ENCODE measurements at regions not wholly inside any gene's neighbourhood (a gene's known extent, or its start where the extent isn't known, plus 50 kb on each side); places are given as distances from the start of the nearest gene placed in this dataset.

- no peak for TF ChIP-seq CTCF (IDR thresholded peaks at IDR 0.05)
- no peak for TF ChIP-seq POLR2A (IDR thresholded peaks at IDR 0.05)
- Histone ChIP-seq H3K4me3 (no peak overlapping the region), H3K4me1 (no peaks in the 10 kb centered on the region), H3K27ac (no peak overlapping the region), H3K36me3 (replicated peaks in 1 of 2; ENCODE audit: insufficient read depth in 1 of 2, low read depth in 2 of 2) (no peaks in the 10 kb centered on the region), H3K27me3 (no peaks in the 10 kb centered on the region), H3K9me3 (no peaks in the 10 kb centered on the region)
- DNase-seq (no peak), ATAC-seq (no peak)
- 73 to 75% methylated on average over 2 of the region's 2 CpGs for WGBS, 2 donors
- intact Hi-C loops (cut with DNase I): no loop called here
These were observed 404.9 kb upstream of the MMS22L start for GRCh38 chr6:97687916-97688315.

DNA sequence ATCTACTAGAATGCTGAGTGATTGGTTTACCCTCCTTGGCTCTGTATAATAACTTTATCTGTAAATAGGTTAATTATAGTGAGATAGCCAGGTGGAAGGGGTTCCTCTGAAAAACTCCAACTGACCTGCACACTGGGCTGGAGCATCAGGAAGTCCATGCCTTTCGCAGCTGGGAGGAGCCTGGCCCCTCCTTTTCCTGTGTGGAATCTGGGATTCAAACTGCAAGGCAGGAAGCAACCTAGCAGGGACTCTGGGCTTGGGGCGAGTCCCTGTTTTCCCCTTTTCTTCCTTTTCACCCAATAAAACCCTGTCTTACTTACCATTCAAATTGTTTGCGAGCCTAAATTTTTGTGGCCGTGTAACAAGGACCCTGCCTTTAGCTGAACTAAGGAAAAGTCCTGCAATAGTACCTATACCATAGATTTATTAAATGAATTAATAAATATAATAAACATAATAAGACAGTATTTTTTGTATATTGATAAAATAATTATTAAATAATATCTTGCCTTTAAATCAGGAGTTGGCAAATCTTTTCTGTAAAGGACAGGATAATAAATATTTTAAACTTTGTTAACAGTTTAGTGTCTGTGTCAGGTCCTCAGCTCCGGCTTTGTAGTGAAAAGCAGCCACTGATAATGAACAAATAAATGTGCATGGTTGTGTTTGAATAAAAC lies 406.2 kb upstream of the MMS22L start:
- ATAC-seq (no peak), DNase-seq (no peak)
- Histone ChIP-seq H3K4me1 (no peaks in the 10 kb centered on the region), H3K27me3 (no peaks in the 10 kb centered on the region), H3K4me3 (no peak overlapping the region), H3K36me3 (replicated peaks in 1 of 2; ENCODE audit: insufficient read depth in 1 of 2, low read depth in 2 of 2) (no peaks in the 10 kb centered on the region), H3K9me3 (no peaks in the 10 kb centered on the region), H3K27ac (no peak overlapping the region)
- WGBS, 2 donors: 53 to 82% methylated on average over 5 of the region's 5 CpGs
- no peak for TF ChIP-seq CTCF (IDR thresholded peaks at IDR 0.05)
- no peak for TF ChIP-seq POLR2A (IDR thresholded peaks at IDR 0.05)
- intact Hi-C loops (cut with DNase I): no loop called here

DNA sequence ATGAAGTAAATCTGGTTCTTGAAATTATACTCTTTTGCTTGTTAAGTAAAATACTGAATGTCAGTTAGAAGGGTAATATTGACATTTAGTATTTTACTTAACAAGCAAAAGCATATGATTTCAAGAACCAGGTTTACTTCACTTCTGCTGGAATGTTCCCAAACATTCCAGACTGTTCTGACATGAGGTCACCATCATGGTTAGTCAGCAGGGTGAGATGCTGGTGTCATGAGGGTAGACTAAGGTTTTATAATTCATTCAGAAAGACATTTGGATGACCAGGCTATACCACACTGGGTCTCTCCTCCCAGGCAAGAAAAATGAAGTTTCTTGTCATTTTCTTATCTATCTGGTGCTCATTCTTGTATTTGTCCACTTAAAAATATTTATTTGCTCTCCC lies 414.4 kb upstream of the MMS22L start:
- H3K27ac ChIP-seq: no peak overlapping the region
- H3K9me3 ChIP-seq: no peaks in the 10 kb centered on the region
- ATAC-seq (no peak), DNase-seq (no peak)
- intact Hi-C loops (cut with DNase I): no loop called here
- no peaks in the 10 kb centered on the region for H3K4me1 ChIP-seq
- TF ChIP-seq POLR2A (IDR thresholded peaks at IDR 0.05): no peak
- no peak for TF ChIP-seq CTCF (IDR thresholded peaks at IDR 0.05)
- no peaks in the 10 kb centered on the region for H3K36me3 ChIP-seq (replicated peaks in 1 of 2; ENCODE audit: insufficient read depth in 1 of 2, low read depth in 2 of 2)
- H3K27me3 ChIP-seq: no peaks in the 10 kb centered on the region
- H3K4me3 ChIP-seq: no peak overlapping the region

GRCh38 chr6:97701801-97702200 lies 418.8 kb upstream of the MMS22L start:
- intact Hi-C loops (cut with DNase I): no loop called here
- H3K27ac ChIP-seq: no peak overlapping the region
- no peaks in the 10 kb centered on the region for H3K36me3 ChIP-seq (replicated peaks in 1 of 2; ENCODE audit: insufficient read depth in 1 of 2, low read depth in 2 of 2)
- no peak for TF ChIP-seq CTCF (IDR thresholded peaks at IDR 0.05)
- no peak for TF ChIP-seq POLR2A (IDR thresholded peaks at IDR 0.05)
- no peaks in the 10 kb centered on the region for H3K27me3 ChIP-seq
- ATAC-seq (no peak), DNase-seq (no peak)
- no peak overlapping the region for H3K4me3 ChIP-seq
- no peaks in the 10 kb centered on the region for H3K4me1 ChIP-seq
- H3K9me3 ChIP-seq: no peaks in the 10 kb centered on the region
- WGBS, 2 donors: 96 to 99% methylated on average over 2 of the region's 2 CpGs

DNA sequence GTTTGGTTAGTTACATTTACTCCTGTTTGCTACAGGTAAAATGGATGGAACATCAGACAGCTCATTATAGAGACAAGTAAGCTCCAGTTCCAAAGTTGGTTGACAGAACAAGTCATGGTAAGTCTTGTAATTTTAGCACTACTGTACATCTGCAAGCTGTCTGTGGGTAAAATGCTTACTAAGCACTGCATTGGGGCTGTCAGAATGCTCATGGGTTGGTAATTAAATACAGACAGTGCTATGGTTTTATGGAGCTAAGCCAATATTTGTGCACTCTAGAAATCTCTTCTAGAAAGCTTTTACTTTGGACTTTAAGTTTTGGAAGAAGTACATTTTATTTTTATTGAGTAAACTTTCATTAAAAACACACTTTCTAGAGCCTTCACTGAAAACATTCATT lies 419.2 kb upstream of the MMS22L start:
- Histone ChIP-seq H3K36me3 (replicated peaks in 1 of 2; ENCODE audit: insufficient read depth in 1 of 2, low read depth in 2 of 2) (no peaks in the 10 kb centered on the region), H3K9me3 (no peaks in the 10 kb centered on the region), H3K27ac (no peak overlapping the region), H3K4me1 (no peaks in the 10 kb centered on the region), H3K4me3 (no peak overlapping the region), H3K27me3 (no peaks in the 10 kb centered on the region)
- intact Hi-C loops (cut with DNase I): no loop called here
- ATAC-seq: no peak
- DNase-seq: no peak
- TF ChIP-seq POLR2A (IDR thresholded peaks at IDR 0.05) (no peak), CTCF (IDR thresholded peaks at IDR 0.05) (no peak)
